HL-60 (cell line): ENCODE measurements at regions not wholly inside any gene's neighbourhood (a gene's known extent, or its start where the extent isn't known, plus 50 kb on each side); places are given as distances from the start of the nearest gene placed in this dataset.

Experiments used
- GABPA ChIP-seq: IDR thresholded peaks from 2 replicates; pipeline ENCODE4 v1.6.1; 2012; ENCODE audit warnings: low read depth
- TF ChIP-seq, protein P1 (sequence below): IDR thresholded peaks from one replicate; pipeline ENCODE4 v1.5.1; 2011; ENCODE audit warnings: low read length, control low read depth, inconsistent platforms; ENCODE audit not compliant: insufficient read depth
- TF ChIP-seq, protein P2 (sequence below): IDR thresholded peaks from 2 replicates; pipeline ENCODE4 v1.6.1; 2012; ENCODE audit warnings: low read depth; ENCODE audit not compliant: insufficient replicate concordance

DNA sequence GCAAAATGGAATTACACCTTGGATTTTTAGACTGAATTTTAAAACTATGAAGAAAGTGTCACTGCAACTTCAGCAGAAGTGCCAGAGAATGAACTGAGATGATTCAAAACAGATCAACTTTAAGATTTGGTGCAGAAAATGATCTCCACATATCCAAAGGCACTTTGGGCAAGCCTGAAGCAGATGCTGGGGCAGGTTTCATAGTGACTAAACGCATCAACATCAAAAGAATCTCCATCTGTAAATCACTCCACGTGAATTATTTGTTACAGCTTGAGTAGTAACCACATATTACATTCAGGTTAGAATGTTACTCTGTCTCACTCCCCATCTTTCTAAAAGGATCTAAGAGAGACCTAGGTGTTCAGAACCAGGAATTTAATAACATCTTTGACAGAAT lies 329.0 kb upstream of the ESRRG start:
- TF ChIP-seq, protein P1, sequence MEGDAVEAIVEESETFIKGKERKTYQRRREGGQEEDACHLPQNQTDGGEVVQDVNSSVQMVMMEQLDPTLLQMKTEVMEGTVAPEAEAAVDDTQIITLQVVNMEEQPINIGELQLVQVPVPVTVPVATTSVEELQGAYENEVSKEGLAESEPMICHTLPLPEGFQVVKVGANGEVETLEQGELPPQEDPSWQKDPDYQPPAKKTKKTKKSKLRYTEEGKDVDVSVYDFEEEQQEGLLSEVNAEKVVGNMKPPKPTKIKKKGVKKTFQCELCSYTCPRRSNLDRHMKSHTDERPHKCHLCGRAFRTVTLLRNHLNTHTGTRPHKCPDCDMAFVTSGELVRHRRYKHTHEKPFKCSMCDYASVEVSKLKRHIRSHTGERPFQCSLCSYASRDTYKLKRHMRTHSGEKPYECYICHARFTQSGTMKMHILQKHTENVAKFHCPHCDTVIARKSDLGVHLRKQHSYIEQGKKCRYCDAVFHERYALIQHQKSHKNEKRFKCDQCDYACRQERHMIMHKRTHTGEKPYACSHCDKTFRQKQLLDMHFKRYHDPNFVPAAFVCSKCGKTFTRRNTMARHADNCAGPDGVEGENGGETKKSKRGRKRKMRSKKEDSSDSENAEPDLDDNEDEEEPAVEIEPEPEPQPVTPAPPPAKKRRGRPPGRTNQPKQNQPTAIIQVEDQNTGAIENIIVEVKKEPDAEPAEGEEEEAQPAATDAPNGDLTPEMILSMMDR, result no peak
- TF ChIP-seq GABPA, result no peak
- TF ChIP-seq, protein P2, sequence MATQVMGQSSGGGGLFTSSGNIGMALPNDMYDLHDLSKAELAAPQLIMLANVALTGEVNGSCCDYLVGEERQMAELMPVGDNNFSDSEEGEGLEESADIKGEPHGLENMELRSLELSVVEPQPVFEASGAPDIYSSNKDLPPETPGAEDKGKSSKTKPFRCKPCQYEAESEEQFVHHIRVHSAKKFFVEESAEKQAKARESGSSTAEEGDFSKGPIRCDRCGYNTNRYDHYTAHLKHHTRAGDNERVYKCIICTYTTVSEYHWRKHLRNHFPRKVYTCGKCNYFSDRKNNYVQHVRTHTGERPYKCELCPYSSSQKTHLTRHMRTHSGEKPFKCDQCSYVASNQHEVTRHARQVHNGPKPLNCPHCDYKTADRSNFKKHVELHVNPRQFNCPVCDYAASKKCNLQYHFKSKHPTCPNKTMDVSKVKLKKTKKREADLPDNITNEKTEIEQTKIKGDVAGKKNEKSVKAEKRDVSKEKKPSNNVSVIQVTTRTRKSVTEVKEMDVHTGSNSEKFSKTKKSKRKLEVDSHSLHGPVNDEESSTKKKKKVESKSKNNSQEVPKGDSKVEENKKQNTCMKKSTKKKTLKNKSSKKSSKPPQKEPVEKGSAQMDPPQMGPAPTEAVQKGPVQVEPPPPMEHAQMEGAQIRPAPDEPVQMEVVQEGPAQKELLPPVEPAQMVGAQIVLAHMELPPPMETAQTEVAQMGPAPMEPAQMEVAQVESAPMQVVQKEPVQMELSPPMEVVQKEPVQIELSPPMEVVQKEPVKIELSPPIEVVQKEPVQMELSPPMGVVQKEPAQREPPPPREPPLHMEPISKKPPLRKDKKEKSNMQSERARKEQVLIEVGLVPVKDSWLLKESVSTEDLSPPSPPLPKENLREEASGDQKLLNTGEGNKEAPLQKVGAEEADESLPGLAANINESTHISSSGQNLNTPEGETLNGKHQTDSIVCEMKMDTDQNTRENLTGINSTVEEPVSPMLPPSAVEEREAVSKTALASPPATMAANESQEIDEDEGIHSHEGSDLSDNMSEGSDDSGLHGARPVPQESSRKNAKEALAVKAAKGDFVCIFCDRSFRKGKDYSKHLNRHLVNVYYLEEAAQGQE, result no peak
